HCT116 (cell line): ENCODE measurements at regions not wholly inside any gene's neighbourhood (a gene's known extent, or its start where the extent isn't known, plus 50 kb on each side); places are given as distances from the start of the nearest gene placed in this dataset.

Experiments
- ATAC-seq: fragments of 200-7000 bp; cut with Tn5 transposase; 2 replicates; pipeline ENCODE4 v1.9.1; 2020; ENCODE audit warnings: mild to moderate bottlenecking, moderate library complexity
- BruUV-seq: library from RNA; stranded (reverse); fragments of 400-500 nt; replicated peaks from 2 replicates; lab custom pipeline; 2021; lab: Mats Ljungman, UMichigan
- CTCF ChIA-PET: fragments of 300-600 bp; sonication (Branson Sonifier 250); formaldehyde crosslinking; loops from one replicate; lab custom pipeline; 2021; ENCODE audit warnings: antibody characterized with exemption; lab: Charles Lee
- POLR2A ChIA-PET: fragments of 300-600, 350-600 bp; sonication (Branson Sonifier 250); formaldehyde crosslinking; loops from one replicate; lab custom pipeline; 2021; ENCODE audit warnings: antibody characterized with exemption; lab: Charles Lee
- RAD21 ChIA-PET, 2 experiments: fragments of 300-600 bp; sonication (Branson Sonifier 250); formaldehyde crosslinking; loops; one replicate each; lab custom pipeline; 2023; ENCODE audit warnings: low total read pairs in 2 of 2; ENCODE audit not compliant: uncharacterized antibody in 2 of 2, unreplicated experiment in 2 of 2, low non-redundant PET in 1 of 2; lab: Charles Lee
- DNase-seq: peaks from one replicate; pipeline ENCODE4 v3.0.0-alpha.2; 2010; ENCODE audit warnings: low read depth, low spot score
- H2AFZ ChIP-seq: fragments of 200-600 bp; shearing (Covaris generic), sonication (generic); 2 replicates; pipeline ENCODE4 v1.6.1; 2017; ENCODE audit warnings: low read depth, mixed run types, mixed read lengths, antibody characterized with exemption, low read length; ENCODE audit not compliant: poor library complexity, severe bottlenecking
- H3K27ac ChIP-seq: 2 replicates; pipeline ENCODE4 v1.5.1; 2012; ENCODE audit warnings: low read depth, low read length
- H3K27me3 ChIP-seq: fragments of 200-600 bp; sonication (generic); 2 replicates; pipeline ENCODE4 v1.6.1; 2016; ENCODE audit warnings: mixed run types, low read length, mixed read lengths; ENCODE audit not compliant: insufficient read depth
- H3K36me3 ChIP-seq, 2 experiments: fragments of 200-500 bp in 1 of 2; fragments of 200-600 bp in 1 of 2; sonication (Bioruptor generic) in 1 of 2; sonication (generic) in 1 of 2; 2 replicates each; pipeline versions ENCODE4 v1.5.1 to v1.6.1; 2014 to 2016; ENCODE audit warnings: low read length in 2 of 2, inconsistent platforms in 1 of 2, mixed read lengths in 1 of 2, mixed run types in 1 of 2; ENCODE audit not compliant: insufficient read depth in 2 of 2, control insufficient read depth in 1 of 2
- H3K4me1 ChIP-seq, 2 experiments: fragments of 200-600 bp in 1 of 2; sonication (generic) in 1 of 2; 2 replicates each; pipeline versions ENCODE4 v1.5.1 to v1.6.1; 2012 to 2017; ENCODE audit warnings: low read length in 2 of 2, inconsistent platforms in 1 of 2, mild to moderate bottlenecking in 1 of 2, mixed read lengths in 1 of 2, mixed run types in 1 of 2, moderate library complexity in 1 of 2; ENCODE audit not compliant: insufficient read depth in 2 of 2, control insufficient read depth in 1 of 2
- H3K4me2 ChIP-seq: fragments of 200-600 bp; sonication (generic); 2 replicates; pipeline ENCODE4 v1.6.1; 2017; ENCODE audit warnings: mixed run types, low read length, mixed read lengths
- H3K4me3 ChIP-seq, 2 experiments: fragments of 200-600 bp in 1 of 2; sonication (generic) in 1 of 2; replicated peaks in 1 of 2; 2 replicates each; pipeline ENCODE4 v1.5.1; 2011 to 2016; ENCODE audit warnings: low read length in 2 of 2, control low read depth in 1 of 2, low read depth in 1 of 2, mild to moderate bottlenecking in 1 of 2, mixed read lengths in 1 of 2, mixed run types in 1 of 2
- H3K79me2 ChIP-seq: fragments of 200-600 bp; sonication (generic); 2 replicates; pipeline ENCODE4 v1.6.1; 2017; ENCODE audit warnings: mild to moderate bottlenecking, mixed run types, low read length, moderate library complexity, mixed read lengths; ENCODE audit not compliant: insufficient read depth
- H3K9ac ChIP-seq: fragments of 200-600 bp; sonication (generic); 2 replicates; pipeline ENCODE4 v1.6.1; 2016; ENCODE audit warnings: low read length, mixed read lengths
- H3K9me2 ChIP-seq: fragments of 200-600 bp; sonication (generic), shearing (Covaris generic); 2 replicates; pipeline ENCODE4 v1.6.1; 2017; ENCODE audit warnings: mixed run types, mild to moderate bottlenecking, moderate library complexity; ENCODE audit not compliant: insufficient read depth
- H3K9me3 ChIP-seq, 2 experiments: fragments of 200-500 bp in 1 of 2; fragments of 200-600 bp in 1 of 2; sonication (Bioruptor generic) in 1 of 2; sonication (generic) in 1 of 2; 2 replicates each; pipeline ENCODE4 v1.6.1; 2014 to 2017; ENCODE audit warnings: low read length in 2 of 2, mixed read lengths in 2 of 2, inconsistent platforms in 1 of 2, low read depth in 1 of 2, mild to moderate bottlenecking in 1 of 2, mixed run types in 1 of 2, moderate library complexity in 1 of 2; ENCODE audit not compliant: control insufficient read depth in 1 of 2, insufficient read depth in 1 of 2
- H4K20me1 ChIP-seq: fragments of 200-600 bp; sonication (generic), shearing (Covaris generic); 2 replicates; pipeline ENCODE4 v1.6.1; 2017; ENCODE audit warnings: mixed run types, mild to moderate bottlenecking, moderate library complexity; ENCODE audit not compliant: insufficient read depth
- CBX3 ChIP-seq: IDR thresholded peaks from 2 replicates; pipeline ENCODE4 v1.6.1; 2012; ENCODE audit warnings: low read depth
- CEBPB ChIP-seq: IDR thresholded peaks from 2 replicates; pipeline ENCODE4 v1.6.1; 2012; ENCODE audit warnings: low read depth
- ELF1 ChIP-seq: IDR thresholded peaks from 2 replicates; pipeline ENCODE4 v1.6.1; 2012; ENCODE audit warnings: low read depth, borderline replicate concordance
- EZH2phosphoT487 ChIP-seq: fragments of 200-600 bp; IDR thresholded peaks from 2 replicates; pipeline ENCODE4 v1.6.1; 2018; ENCODE audit warnings: antibody characterized with exemption, borderline replicate concordance
- SP1 ChIP-seq: IDR thresholded peaks from 2 replicates; pipeline ENCODE4 v1.6.1; 2012; ENCODE audit warnings: low read depth
- SRF ChIP-seq: IDR thresholded peaks from 2 replicates; pipeline ENCODE4 v1.6.1; 2012; ENCODE audit warnings: low read depth
- TCF7L2 ChIP-seq: IDR thresholded peaks from 2 replicates; pipeline ENCODE4 v1.7.0; 2011; ENCODE audit warnings: borderline replicate concordance, inconsistent platforms; ENCODE audit not compliant: insufficient read depth, insufficient read length; ENCODE audit errors: extremely low read depth
- YY1 ChIP-seq: IDR thresholded peaks from 2 replicates; pipeline ENCODE4 v1.6.1; 2011; ENCODE audit warnings: low read length, low read depth, moderate library complexity, mild to moderate bottlenecking; ENCODE audit not compliant: insufficient replicate concordance; ENCODE audit errors: extremely low read depth
- intact Hi-C: fragments of 100-400 bp; cut with micrococcal nuclease; formaldehyde crosslinking; loops from 2 replicates; pipeline ENCODE4 v1.10.0; 2022
- TF ChIP-seq, protein P1 (sequence below), 3 experiments: fragments of 200-600 bp in 1 of 3; sonication (generic) in 1 of 3; IDR thresholded peaks in 2 of 3; conservative IDR thresholded peaks in 1 of 3; 2 replicates each; pipeline ENCODE4 v1.5.1; 2012 to 2017; ENCODE audit warnings: low read depth in 2 of 3, low read length in 2 of 3, antibody characterized with exemption in 1 of 3, borderline replicate concordance in 1 of 3, control low read depth in 1 of 3, mild to moderate bottlenecking in 1 of 3, mixed read lengths in 1 of 3, mixed run types in 1 of 3, moderate library complexity in 1 of 3; ENCODE audit not compliant: insufficient read depth in 1 of 3
- TF ChIP-seq, protein P2 (sequence below): IDR thresholded peaks from 2 replicates; pipeline ENCODE4 v1.6.1; 2012; ENCODE audit warnings: low read depth

DNA sequence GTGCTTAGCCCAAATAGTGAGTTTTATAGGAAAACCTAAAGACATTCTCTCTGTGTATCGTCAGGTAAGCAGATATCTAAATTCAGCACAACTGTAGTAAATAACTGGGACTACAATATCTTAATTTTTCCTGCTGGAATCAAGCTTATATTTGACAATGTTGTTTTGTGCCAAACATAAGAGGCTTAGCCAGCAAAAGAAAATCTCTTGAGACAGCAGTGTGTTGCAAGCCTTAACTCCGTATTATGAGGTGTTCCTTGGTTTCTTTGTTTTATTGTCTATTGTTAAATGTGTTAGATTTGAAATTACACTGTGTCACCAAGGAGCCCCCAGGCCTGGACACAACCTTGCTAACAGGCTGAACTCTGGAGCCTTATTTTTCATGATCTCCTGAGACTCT, 1570.6 kb upstream of the GOT2 start:
- ChIA-PET CTCF (no interaction called here), POLR2A (no interaction called here), RAD21 (no interaction called here)
- Histone ChIP-seq H3K27ac (no peak overlapping the region), H3K9me2 (no peaks in the 10 kb centered on the region), H3K4me3 (no peak overlapping the region), H3K9me3 (peaks cover 0 to 7% of the 10 kb centered on the region in 2 experiments; a peak in 2 of 4 replicates), H4K20me1 (no peaks in the 10 kb centered on the region), H2AFZ (no peak overlapping the region), H3K4me2 (no peak overlapping the region), H3K36me3 (no peaks in the 10 kb centered on the region), H3K27me3 (no peaks in the 10 kb centered on the region), H3K79me2 (no peaks in the 10 kb centered on the region), H3K4me1 (no peaks in the 10 kb centered on the region), H3K9ac (no peak overlapping the region)
- TF ChIP-seq, protein P1, sequence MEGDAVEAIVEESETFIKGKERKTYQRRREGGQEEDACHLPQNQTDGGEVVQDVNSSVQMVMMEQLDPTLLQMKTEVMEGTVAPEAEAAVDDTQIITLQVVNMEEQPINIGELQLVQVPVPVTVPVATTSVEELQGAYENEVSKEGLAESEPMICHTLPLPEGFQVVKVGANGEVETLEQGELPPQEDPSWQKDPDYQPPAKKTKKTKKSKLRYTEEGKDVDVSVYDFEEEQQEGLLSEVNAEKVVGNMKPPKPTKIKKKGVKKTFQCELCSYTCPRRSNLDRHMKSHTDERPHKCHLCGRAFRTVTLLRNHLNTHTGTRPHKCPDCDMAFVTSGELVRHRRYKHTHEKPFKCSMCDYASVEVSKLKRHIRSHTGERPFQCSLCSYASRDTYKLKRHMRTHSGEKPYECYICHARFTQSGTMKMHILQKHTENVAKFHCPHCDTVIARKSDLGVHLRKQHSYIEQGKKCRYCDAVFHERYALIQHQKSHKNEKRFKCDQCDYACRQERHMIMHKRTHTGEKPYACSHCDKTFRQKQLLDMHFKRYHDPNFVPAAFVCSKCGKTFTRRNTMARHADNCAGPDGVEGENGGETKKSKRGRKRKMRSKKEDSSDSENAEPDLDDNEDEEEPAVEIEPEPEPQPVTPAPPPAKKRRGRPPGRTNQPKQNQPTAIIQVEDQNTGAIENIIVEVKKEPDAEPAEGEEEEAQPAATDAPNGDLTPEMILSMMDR (IDR thresholded peaks at IDR 0.05 in 2 of 3, conservative IDR thresholded peaks at IDR 0.05 in 1 of 3; ENCODE audit: borderline replicate concordance in 1 of 3, insufficient read depth in 1 of 3, low read depth in 2 of 3, low read length in 2 of 3) = no peak
- intact Hi-C loops = no loop called here
- BruUV-seq = no TSS peak
- ATAC-seq (no peak), DNase-seq (no peak)

DNA sequence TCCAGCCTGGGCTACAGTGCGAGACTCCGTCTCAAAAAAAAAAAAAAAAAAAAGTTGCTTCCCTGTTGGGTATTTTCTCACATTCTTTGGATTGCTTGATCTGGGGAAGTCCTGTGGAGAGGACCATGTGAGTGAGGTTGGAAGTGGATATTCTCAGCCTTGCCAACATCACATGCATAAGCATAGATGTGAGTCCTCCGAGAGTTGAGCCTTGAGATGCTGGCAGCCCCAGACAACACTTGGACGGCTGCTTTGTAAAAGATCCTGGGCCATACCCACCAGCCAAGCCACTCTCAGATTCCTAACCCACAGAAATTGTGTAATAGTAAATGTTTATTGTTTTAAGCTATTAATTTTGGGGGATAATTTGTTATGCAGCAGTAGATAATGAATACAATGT, 1570.0 kb upstream of the GOT2 start:
- Histone ChIP-seq H3K27ac (no peak overlapping the region), H3K9me2 (no peaks in the 10 kb centered on the region), H3K4me3 (no peak overlapping the region), H3K9ac (no peak overlapping the region), H3K27me3 (no peaks in the 10 kb centered on the region), H3K4me2 (no peak overlapping the region), H3K79me2 (no peaks in the 10 kb centered on the region), H3K36me3 (no peaks in the 10 kb centered on the region), H3K9me3 (peaks cover 6 to 7% of the 10 kb centered on the region in 2 experiments; a peak in 2 of 4 replicates), H4K20me1 (no peaks in the 10 kb centered on the region), H3K4me1 (no peaks in the 10 kb centered on the region)
- CTCF ChIA-PET = no interaction called here
- intact Hi-C loops = no loop called here
- DNase-seq = no peak
- POLR2A ChIA-PET = no interaction called here
- no peak for ATAC-seq
- BruUV-seq = no TSS peak
- TF ChIP-seq SP1 (no peak), TCF7L2 (no peak), CBX3 (no peak), YY1 (no peak), CEBPB (no peak), SRF (no peak), EZH2phosphoT487 (no peak), ELF1 (no peak)
- TF ChIP-seq, protein P2, sequence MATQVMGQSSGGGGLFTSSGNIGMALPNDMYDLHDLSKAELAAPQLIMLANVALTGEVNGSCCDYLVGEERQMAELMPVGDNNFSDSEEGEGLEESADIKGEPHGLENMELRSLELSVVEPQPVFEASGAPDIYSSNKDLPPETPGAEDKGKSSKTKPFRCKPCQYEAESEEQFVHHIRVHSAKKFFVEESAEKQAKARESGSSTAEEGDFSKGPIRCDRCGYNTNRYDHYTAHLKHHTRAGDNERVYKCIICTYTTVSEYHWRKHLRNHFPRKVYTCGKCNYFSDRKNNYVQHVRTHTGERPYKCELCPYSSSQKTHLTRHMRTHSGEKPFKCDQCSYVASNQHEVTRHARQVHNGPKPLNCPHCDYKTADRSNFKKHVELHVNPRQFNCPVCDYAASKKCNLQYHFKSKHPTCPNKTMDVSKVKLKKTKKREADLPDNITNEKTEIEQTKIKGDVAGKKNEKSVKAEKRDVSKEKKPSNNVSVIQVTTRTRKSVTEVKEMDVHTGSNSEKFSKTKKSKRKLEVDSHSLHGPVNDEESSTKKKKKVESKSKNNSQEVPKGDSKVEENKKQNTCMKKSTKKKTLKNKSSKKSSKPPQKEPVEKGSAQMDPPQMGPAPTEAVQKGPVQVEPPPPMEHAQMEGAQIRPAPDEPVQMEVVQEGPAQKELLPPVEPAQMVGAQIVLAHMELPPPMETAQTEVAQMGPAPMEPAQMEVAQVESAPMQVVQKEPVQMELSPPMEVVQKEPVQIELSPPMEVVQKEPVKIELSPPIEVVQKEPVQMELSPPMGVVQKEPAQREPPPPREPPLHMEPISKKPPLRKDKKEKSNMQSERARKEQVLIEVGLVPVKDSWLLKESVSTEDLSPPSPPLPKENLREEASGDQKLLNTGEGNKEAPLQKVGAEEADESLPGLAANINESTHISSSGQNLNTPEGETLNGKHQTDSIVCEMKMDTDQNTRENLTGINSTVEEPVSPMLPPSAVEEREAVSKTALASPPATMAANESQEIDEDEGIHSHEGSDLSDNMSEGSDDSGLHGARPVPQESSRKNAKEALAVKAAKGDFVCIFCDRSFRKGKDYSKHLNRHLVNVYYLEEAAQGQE = no peak
- TF ChIP-seq, all 23 proteins: peak for 0
- H2AFZ ChIP-seq = no peak overlapping the region
- RAD21 ChIA-PET = no interaction called here
